Endothelial cell of umbilical vein (primary cell): ENCODE measurements at regions not wholly inside any gene's neighbourhood (a gene's known extent, or its start where the extent isn't known, plus 50 kb on each side); places are given as distances from the start of the nearest gene placed in this dataset.
"Not testable (repeated sequence)": the region's sequence is repeated elsewhere in the genome, so short reads cannot be mapped to it uniquely, and the experiment has no call there.

ENCODE experiments used
- EZH2 ChIP-seq: IDR thresholded peaks from 2 replicates; pipeline ENCODE4 v1.6.1; 2012; ENCODE audit warnings: borderline replicate concordance, low read depth, mild to moderate bottlenecking, moderate library complexity, low read length, inconsistent platforms; ENCODE audit not compliant: severe bottlenecking
- POLR2A ChIP-seq: IDR thresholded peaks from 2 replicates; pipeline ENCODE4 v1.6.1; 2012; ENCODE audit warnings: low read depth, mild to moderate bottlenecking, control low read depth, low read length
- TF ChIP-seq, protein P1 (sequence below), 2 donors: IDR thresholded peaks; 1 replicate in 1 of 2; 2 replicates in 1 of 2; pipeline ENCODE4 v1.5.1; 2011; ENCODE audit warnings: low read length in 2 of 2, mild to moderate bottlenecking in 2 of 2, moderate library complexity in 2 of 2, control low read depth in 1 of 2, inconsistent platforms in 1 of 2, low read depth in 1 of 2; ENCODE audit not compliant: insufficient read depth in 1 of 2; ENCODE audit errors: extremely low read depth in 1 of 2

DNA sequence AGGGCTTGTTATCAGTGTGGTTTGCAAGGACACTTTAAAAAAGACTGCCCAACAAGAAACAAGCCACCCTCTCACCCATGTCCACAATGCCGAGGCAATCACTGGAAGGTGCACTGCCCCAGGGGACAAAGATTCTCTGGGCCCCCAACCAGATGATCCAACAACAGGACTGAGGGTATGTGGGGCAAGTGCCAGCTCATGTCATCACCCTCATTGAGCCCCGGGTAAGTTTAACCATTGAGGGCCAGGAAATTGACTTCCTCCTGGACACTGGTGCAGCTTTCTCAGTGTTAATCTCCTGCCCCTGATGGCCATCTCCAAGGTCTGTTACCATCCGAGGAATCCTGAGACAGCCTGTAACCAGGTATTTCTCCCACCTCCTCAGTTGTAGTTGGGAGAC lies 373.0 kb upstream of the SFSWAP start:
- TF ChIP-seq POLR2A, EZH2: not testable (repeated sequence)
- TF ChIP-seq, protein P1, sequence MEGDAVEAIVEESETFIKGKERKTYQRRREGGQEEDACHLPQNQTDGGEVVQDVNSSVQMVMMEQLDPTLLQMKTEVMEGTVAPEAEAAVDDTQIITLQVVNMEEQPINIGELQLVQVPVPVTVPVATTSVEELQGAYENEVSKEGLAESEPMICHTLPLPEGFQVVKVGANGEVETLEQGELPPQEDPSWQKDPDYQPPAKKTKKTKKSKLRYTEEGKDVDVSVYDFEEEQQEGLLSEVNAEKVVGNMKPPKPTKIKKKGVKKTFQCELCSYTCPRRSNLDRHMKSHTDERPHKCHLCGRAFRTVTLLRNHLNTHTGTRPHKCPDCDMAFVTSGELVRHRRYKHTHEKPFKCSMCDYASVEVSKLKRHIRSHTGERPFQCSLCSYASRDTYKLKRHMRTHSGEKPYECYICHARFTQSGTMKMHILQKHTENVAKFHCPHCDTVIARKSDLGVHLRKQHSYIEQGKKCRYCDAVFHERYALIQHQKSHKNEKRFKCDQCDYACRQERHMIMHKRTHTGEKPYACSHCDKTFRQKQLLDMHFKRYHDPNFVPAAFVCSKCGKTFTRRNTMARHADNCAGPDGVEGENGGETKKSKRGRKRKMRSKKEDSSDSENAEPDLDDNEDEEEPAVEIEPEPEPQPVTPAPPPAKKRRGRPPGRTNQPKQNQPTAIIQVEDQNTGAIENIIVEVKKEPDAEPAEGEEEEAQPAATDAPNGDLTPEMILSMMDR (IDR thresholded peaks at IDR 0.05; ENCODE audit: extremely low read depth in 1 of 2, insufficient read depth in 1 of 2, low read depth in 1 of 2, low read length in 2 of 2), result not testable (repeated sequence)
